HCT116 (cell line): ENCODE measurements at regions not wholly inside any gene's neighbourhood (a gene's known extent, or its start where the extent isn't known, plus 50 kb on each side); places are given as distances from the start of the nearest gene placed in this dataset.
A peak's percentile ranks its signal among the peaks of the same experiment; 100 is the strongest.

Experiments used
- ATAC-seq: fragments of 200-7000 bp; cut with Tn5 transposase; 2 replicates; pipeline ENCODE4 v1.9.1; 2020; ENCODE audit warnings: mild to moderate bottlenecking, moderate library complexity
- BruUV-seq: library from RNA; stranded (reverse); fragments of 400-500 nt; replicated peaks from 2 replicates; lab custom pipeline; 2021; lab: Mats Ljungman, UMichigan
- CTCF ChIA-PET: fragments of 300-600 bp; sonication (Branson Sonifier 250); formaldehyde crosslinking; loops from one replicate; lab custom pipeline; 2021; ENCODE audit warnings: antibody characterized with exemption; lab: Charles Lee
- POLR2A ChIA-PET: fragments of 300-600, 350-600 bp; sonication (Branson Sonifier 250); formaldehyde crosslinking; loops from one replicate; lab custom pipeline; 2021; ENCODE audit warnings: antibody characterized with exemption; lab: Charles Lee
- RAD21 ChIA-PET, 2 experiments: fragments of 300-600 bp; sonication (Branson Sonifier 250); formaldehyde crosslinking; loops; one replicate each; lab custom pipeline; 2023; ENCODE audit warnings: low total read pairs in 2 of 2; ENCODE audit not compliant: uncharacterized antibody in 2 of 2, unreplicated experiment in 2 of 2, low non-redundant PET in 1 of 2; lab: Charles Lee
- DNase-seq: peaks from one replicate; pipeline ENCODE4 v3.0.0-alpha.2; 2010; ENCODE audit warnings: low read depth, low spot score
- H2AFZ ChIP-seq: fragments of 200-600 bp; shearing (Covaris generic), sonication (generic); 2 replicates; pipeline ENCODE4 v1.6.1; 2017; ENCODE audit warnings: low read depth, mixed run types, mixed read lengths, antibody characterized with exemption, low read length; ENCODE audit not compliant: poor library complexity, severe bottlenecking
- H3K27ac ChIP-seq: 2 replicates; pipeline ENCODE4 v1.5.1; 2012; ENCODE audit warnings: low read depth, low read length
- H3K27me3 ChIP-seq: fragments of 200-600 bp; sonication (generic); 2 replicates; pipeline ENCODE4 v1.6.1; 2016; ENCODE audit warnings: mixed run types, low read length, mixed read lengths; ENCODE audit not compliant: insufficient read depth
- H3K36me3 ChIP-seq, 2 experiments: fragments of 200-500 bp in 1 of 2; fragments of 200-600 bp in 1 of 2; sonication (Bioruptor generic) in 1 of 2; sonication (generic) in 1 of 2; 2 replicates each; pipeline versions ENCODE4 v1.5.1 to v1.6.1; 2014 to 2016; ENCODE audit warnings: low read length in 2 of 2, inconsistent platforms in 1 of 2, mixed read lengths in 1 of 2, mixed run types in 1 of 2; ENCODE audit not compliant: insufficient read depth in 2 of 2, control insufficient read depth in 1 of 2
- H3K4me1 ChIP-seq, 2 experiments: fragments of 200-600 bp in 1 of 2; sonication (generic) in 1 of 2; 2 replicates each; pipeline versions ENCODE4 v1.5.1 to v1.6.1; 2012 to 2017; ENCODE audit warnings: low read length in 2 of 2, inconsistent platforms in 1 of 2, mild to moderate bottlenecking in 1 of 2, mixed read lengths in 1 of 2, mixed run types in 1 of 2, moderate library complexity in 1 of 2; ENCODE audit not compliant: insufficient read depth in 2 of 2, control insufficient read depth in 1 of 2
- H3K4me2 ChIP-seq: fragments of 200-600 bp; sonication (generic); 2 replicates; pipeline ENCODE4 v1.6.1; 2017; ENCODE audit warnings: mixed run types, low read length, mixed read lengths
- H3K4me3 ChIP-seq, 2 experiments: fragments of 200-600 bp in 1 of 2; sonication (generic) in 1 of 2; replicated peaks in 1 of 2; 2 replicates each; pipeline ENCODE4 v1.5.1; 2011 to 2016; ENCODE audit warnings: low read length in 2 of 2, control low read depth in 1 of 2, low read depth in 1 of 2, mild to moderate bottlenecking in 1 of 2, mixed read lengths in 1 of 2, mixed run types in 1 of 2
- H3K79me2 ChIP-seq: fragments of 200-600 bp; sonication (generic); 2 replicates; pipeline ENCODE4 v1.6.1; 2017; ENCODE audit warnings: mild to moderate bottlenecking, mixed run types, low read length, moderate library complexity, mixed read lengths; ENCODE audit not compliant: insufficient read depth
- H3K9ac ChIP-seq: fragments of 200-600 bp; sonication (generic); 2 replicates; pipeline ENCODE4 v1.6.1; 2016; ENCODE audit warnings: low read length, mixed read lengths
- H3K9me2 ChIP-seq: fragments of 200-600 bp; sonication (generic), shearing (Covaris generic); 2 replicates; pipeline ENCODE4 v1.6.1; 2017; ENCODE audit warnings: mixed run types, mild to moderate bottlenecking, moderate library complexity; ENCODE audit not compliant: insufficient read depth
- H3K9me3 ChIP-seq, 2 experiments: fragments of 200-500 bp in 1 of 2; fragments of 200-600 bp in 1 of 2; sonication (Bioruptor generic) in 1 of 2; sonication (generic) in 1 of 2; 2 replicates each; pipeline ENCODE4 v1.6.1; 2014 to 2017; ENCODE audit warnings: low read length in 2 of 2, mixed read lengths in 2 of 2, inconsistent platforms in 1 of 2, low read depth in 1 of 2, mild to moderate bottlenecking in 1 of 2, mixed run types in 1 of 2, moderate library complexity in 1 of 2; ENCODE audit not compliant: control insufficient read depth in 1 of 2, insufficient read depth in 1 of 2
- H4K20me1 ChIP-seq: fragments of 200-600 bp; sonication (generic), shearing (Covaris generic); 2 replicates; pipeline ENCODE4 v1.6.1; 2017; ENCODE audit warnings: mixed run types, mild to moderate bottlenecking, moderate library complexity; ENCODE audit not compliant: insufficient read depth
- EGR1 ChIP-seq: IDR thresholded peaks from 2 replicates; pipeline ENCODE4 v1.6.1; 2012; ENCODE audit warnings: low read depth
- FOSL1 ChIP-seq: IDR thresholded peaks from 2 replicates; pipeline ENCODE4 v1.6.1; 2012; ENCODE audit warnings: low read depth
- POLR2AphosphoS5 ChIP-seq: IDR thresholded peaks from 2 replicates; pipeline ENCODE4 v1.6.1; 2011; ENCODE audit warnings: mild to moderate bottlenecking, low read depth, low read length, moderate library complexity
- RAD21 ChIP-seq: IDR thresholded peaks from 2 replicates; pipeline ENCODE4 v1.6.1; 2012; ENCODE audit warnings: low read depth, mild to moderate bottlenecking
- SP1 ChIP-seq: IDR thresholded peaks from 2 replicates; pipeline ENCODE4 v1.6.1; 2012; ENCODE audit warnings: low read depth
- ZNF274 ChIP-seq: fragments of 200-500 bp; sonication (Bioruptor generic); IDR thresholded peaks from 2 replicates; pipeline ENCODE4 v1.6.1; 2014; ENCODE audit warnings: mild to moderate bottlenecking, low read depth, low read length, inconsistent platforms
- intact Hi-C: fragments of 100-400 bp; cut with micrococcal nuclease; formaldehyde crosslinking; loops from 2 replicates; pipeline ENCODE4 v1.10.0; 2022
- TF ChIP-seq, protein P1 (sequence below): IDR thresholded peaks from 2 replicates; pipeline ENCODE4 v1.6.1; 2012; ENCODE audit warnings: low read depth
- TF ChIP-seq, protein P2 (sequence below): IDR thresholded peaks from 2 replicates; pipeline ENCODE4 v1.6.1; 2012

DNA sequence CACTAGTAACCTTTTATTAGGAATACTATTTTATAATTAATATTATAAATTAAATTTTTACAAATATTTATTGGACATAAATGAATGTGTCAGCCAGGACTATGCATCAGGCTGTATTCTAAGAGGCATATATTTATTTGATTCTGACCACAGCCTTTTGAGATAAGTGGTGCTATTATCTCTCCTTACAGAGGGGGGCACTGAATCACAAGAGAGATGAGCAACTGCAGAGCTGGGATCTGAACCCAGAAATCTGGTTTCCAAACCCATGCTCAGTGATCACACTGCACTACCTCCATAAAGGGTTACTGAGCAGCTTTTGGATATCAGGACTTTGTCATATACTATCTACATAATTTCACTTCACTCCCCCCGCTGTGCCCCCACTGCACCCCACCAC lies 322.0 kb downstream of the TMA16 start:
- BruUV-seq: no TSS peak

DNA sequence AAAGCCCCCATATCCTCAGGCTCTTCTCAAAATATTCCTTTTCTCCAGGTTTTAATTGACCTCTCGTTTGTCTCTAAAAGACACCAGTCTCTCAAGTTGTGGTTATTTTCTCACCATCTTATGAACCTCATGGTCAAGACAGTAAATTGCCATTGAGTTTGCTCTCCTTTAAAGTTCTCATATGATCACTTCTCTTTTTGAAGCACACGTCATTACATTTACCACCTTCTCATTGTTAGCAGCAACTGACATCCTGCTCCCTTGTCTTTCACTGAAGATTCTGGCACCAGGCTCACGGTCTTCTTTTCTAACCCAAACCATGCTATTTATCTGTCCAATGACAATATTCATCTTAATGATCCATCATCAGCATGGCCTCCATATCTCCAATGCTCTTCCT lies 324.2 kb downstream of the TMA16 start:
- Histone ChIP-seq H3K4me3 (no peak overlapping the region), H3K27me3 (no peaks in the 10 kb centered on the region), H3K9me2 (no peaks in the 10 kb centered on the region), H4K20me1 (no peaks in the 10 kb centered on the region), H3K9me3 (no peaks in the 10 kb centered on the region), H3K79me2 (no peaks in the 10 kb centered on the region), H3K27ac (no peak overlapping the region), H3K36me3 (no peaks in the 10 kb centered on the region), H3K4me2 (no peak overlapping the region)
- BruUV-seq: no TSS peak
- RAD21 ChIA-PET: no interaction called here
- DNase-seq (no peak), ATAC-seq (no peak)
- intact Hi-C loops: no loop called here
- POLR2A ChIA-PET: no interaction called here
- TF ChIP-seq POLR2AphosphoS5 (no peak), SP1 (no peak), FOSL1 (no peak), ZNF274 (no peak), RAD21 (no peak)
- TF ChIP-seq, protein P1, sequence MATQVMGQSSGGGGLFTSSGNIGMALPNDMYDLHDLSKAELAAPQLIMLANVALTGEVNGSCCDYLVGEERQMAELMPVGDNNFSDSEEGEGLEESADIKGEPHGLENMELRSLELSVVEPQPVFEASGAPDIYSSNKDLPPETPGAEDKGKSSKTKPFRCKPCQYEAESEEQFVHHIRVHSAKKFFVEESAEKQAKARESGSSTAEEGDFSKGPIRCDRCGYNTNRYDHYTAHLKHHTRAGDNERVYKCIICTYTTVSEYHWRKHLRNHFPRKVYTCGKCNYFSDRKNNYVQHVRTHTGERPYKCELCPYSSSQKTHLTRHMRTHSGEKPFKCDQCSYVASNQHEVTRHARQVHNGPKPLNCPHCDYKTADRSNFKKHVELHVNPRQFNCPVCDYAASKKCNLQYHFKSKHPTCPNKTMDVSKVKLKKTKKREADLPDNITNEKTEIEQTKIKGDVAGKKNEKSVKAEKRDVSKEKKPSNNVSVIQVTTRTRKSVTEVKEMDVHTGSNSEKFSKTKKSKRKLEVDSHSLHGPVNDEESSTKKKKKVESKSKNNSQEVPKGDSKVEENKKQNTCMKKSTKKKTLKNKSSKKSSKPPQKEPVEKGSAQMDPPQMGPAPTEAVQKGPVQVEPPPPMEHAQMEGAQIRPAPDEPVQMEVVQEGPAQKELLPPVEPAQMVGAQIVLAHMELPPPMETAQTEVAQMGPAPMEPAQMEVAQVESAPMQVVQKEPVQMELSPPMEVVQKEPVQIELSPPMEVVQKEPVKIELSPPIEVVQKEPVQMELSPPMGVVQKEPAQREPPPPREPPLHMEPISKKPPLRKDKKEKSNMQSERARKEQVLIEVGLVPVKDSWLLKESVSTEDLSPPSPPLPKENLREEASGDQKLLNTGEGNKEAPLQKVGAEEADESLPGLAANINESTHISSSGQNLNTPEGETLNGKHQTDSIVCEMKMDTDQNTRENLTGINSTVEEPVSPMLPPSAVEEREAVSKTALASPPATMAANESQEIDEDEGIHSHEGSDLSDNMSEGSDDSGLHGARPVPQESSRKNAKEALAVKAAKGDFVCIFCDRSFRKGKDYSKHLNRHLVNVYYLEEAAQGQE: no peak
- TF ChIP-seq, protein P2, sequence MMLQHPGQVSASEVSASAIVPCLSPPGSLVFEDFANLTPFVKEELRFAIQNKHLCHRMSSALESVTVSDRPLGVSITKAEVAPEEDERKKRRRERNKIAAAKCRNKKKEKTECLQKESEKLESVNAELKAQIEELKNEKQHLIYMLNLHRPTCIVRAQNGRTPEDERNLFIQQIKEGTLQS: no peak
- TF ChIP-seq, all 23 proteins: peak for 0
- Histone ChIP-seq H3K9ac (no peak overlapping the region), H3K4me1 (no peaks in the 10 kb centered on the region), H2AFZ (no peak overlapping the region)
- CTCF ChIA-PET: no interaction called here

More for the DNA sequence above, 322.0 kb downstream of the TMA16 start:
- no peaks in the 10 kb centered on the region for H3K4me1 ChIP-seq
- no peaks in the 10 kb centered on the region for H3K9me3 ChIP-seq
- H3K4me3 ChIP-seq: no peak overlapping the region
- no peak; the same call in 1 of the 2 replicates for ATAC-seq
- RAD21 ChIA-PET: no interaction called here
- intact Hi-C loops: no loop called here
- POLR2A ChIA-PET: no interaction called here
- no peaks in the 10 kb centered on the region for H3K36me3 ChIP-seq
- no peak overlapping the region for H3K9ac ChIP-seq
- CTCF ChIA-PET: no interaction called here
- no peaks in the 10 kb centered on the region for H3K9me2 ChIP-seq
- no peaks in the 10 kb centered on the region for H4K20me1 ChIP-seq
- TF ChIP-seq RAD21 (peak; percentile 27; the same call in 1 of the 2 replicates), EGR1 (no peak)
- H3K79me2 ChIP-seq: no peaks in the 10 kb centered on the region
- no peak overlapping the region for H2AFZ ChIP-seq
- H3K4me2 ChIP-seq: no peak overlapping the region
- no peaks in the 10 kb centered on the region for H3K27me3 ChIP-seq
- DNase-seq: no peak
- H3K27ac ChIP-seq: no peak overlapping the region
